Epidermal melanocyte (primary cell): ENCODE measurements at regions not wholly inside any gene's neighbourhood (a gene's known extent, or its start where the extent isn't known, plus 50 kb on each side); places are given as distances from the start of the nearest gene placed in this dataset.
"Not testable (repeated sequence)": the region's sequence is repeated elsewhere in the genome, so short reads cannot be mapped to it uniquely, and the experiment has no call there.

Experiments used
- DNase-seq: peaks from one replicate; pipeline ENCODE4 v3.0.0; 2011; ENCODE audit warnings: low spot score; ENCODE audit not compliant: insufficient read length

GRCh38 chr10:89946106-89946505, 244.7 kb downstream of the KIF20B start:
- DNase-seq = no peak

- DNase-seq = no peak
These were observed 248.1 kb downstream of the KIF20B start for GRCh38 chr10:89949496-89949895.

- no peak for DNase-seq
These were observed 250.9 kb downstream of the KIF20B start for GRCh38 chr10:89952325-89952724.

- DNase-seq = no peak
These were observed 251.4 kb downstream of the KIF20B start for GRCh38 chr10:89952751-89953150.

GRCh38 chr10:89954061-89954460, 252.7 kb downstream of the KIF20B start:
- DNase-seq = no peak

GRCh38 chr10:89954787-89955566, 253.6 kb downstream of the KIF20B start:
- no peak for DNase-seq

GRCh38 chr10:89959433-89960110, 258.2 kb downstream of the KIF20B start:
- no peak for DNase-seq

GRCh38 chr10:89963451-89964102, 262.2 kb downstream of the KIF20B start:
- no peak for DNase-seq

- DNase-seq = no peak
These were observed 264.8 kb downstream of the KIF20B start for GRCh38 chr10:89966211-89966610.

GRCh38 chr10:89973326-89973725, 271.9 kb downstream of the KIF20B start:
- DNase-seq = no peak

- no peak for DNase-seq
These were observed 273.7 kb downstream of the KIF20B start for GRCh38 chr10:89975071-89975470.

GRCh38 chr10:89975771-89976170, 274.4 kb downstream of the KIF20B start:
- no peak for DNase-seq

GRCh38 chr10:89978081-89978480, 276.7 kb downstream of the KIF20B start:
- no peak for DNase-seq

- DNase-seq = no peak
These were observed 278.3 kb downstream of the KIF20B start for GRCh38 chr10:89979726-89980125.

GRCh38 chr10:89980166-89980565, 278.8 kb downstream of the KIF20B start:
- no peak for DNase-seq

- no peak for DNase-seq
These were observed 280.5 kb downstream of the KIF20B start for GRCh38 chr10:89981891-89982290.

GRCh38 chr10:89985446-89985845, 284.1 kb downstream of the KIF20B start:
- no peak for DNase-seq

- not testable (repeated sequence) for DNase-seq
These were observed 287.0 kb downstream of the KIF20B start for GRCh38 chr10:89988361-89988760.

GRCh38 chr10:89992575-89992974, 291.2 kb downstream of the KIF20B start:
- no peak for DNase-seq

GRCh38 chr10:90007226-90007625, 305.8 kb downstream of the KIF20B start:
- no peak for DNase-seq

- DNase-seq = not testable (repeated sequence)
These were observed 309.9 kb downstream of the KIF20B start for GRCh38 chr10:90011281-90011680.

GRCh38 chr10:90018819-90019218, 317.4 kb downstream of the KIF20B start:
- DNase-seq = no peak
